Large intestine (tissue), 3 donors: ENCODE measurements at regions not wholly inside any gene's neighbourhood (a gene's known extent, or its start where the extent isn't known, plus 50 kb on each side); places are given as distances from the start of the nearest gene placed in this dataset.

ENCODE experiments used
- DNase-seq, 2 donors: peaks; one replicate each; pipeline versions ENCODE4 v3.0.0 to v3.0.0-alpha.2; 2013
- H3K27ac ChIP-seq: one replicate; pipeline ENCODE4 v1.5.1; 2013; ENCODE audit warnings: low read length
- H3K27me3 ChIP-seq: 2 replicates; pipeline ENCODE4 v1.6.1; 2013; ENCODE audit warnings: low read length; ENCODE audit not compliant: control insufficient read depth, insufficient read depth
- H3K36me3 ChIP-seq: 2 replicates; pipeline ENCODE4 v1.6.1; 2013; ENCODE audit warnings: low read length; ENCODE audit not compliant: control insufficient read depth, insufficient read depth
- H3K4me1 ChIP-seq: one replicate; pipeline ENCODE4 v1.6.1; 2013; ENCODE audit warnings: low read length; ENCODE audit not compliant: control insufficient read depth, insufficient read depth
- H3K4me3 ChIP-seq: one replicate; pipeline ENCODE4 v1.5.1; 2013; ENCODE audit warnings: low read length
- H3K9me3 ChIP-seq: one replicate; pipeline ENCODE4 v1.6.1; 2013; ENCODE audit warnings: mild to moderate bottlenecking, low read depth, low read length, moderate library complexity; ENCODE audit not compliant: control insufficient read depth
- WGBS: methylation state at CpG from one replicate; pipeline ENCODE4 v1.1.5; 2013; ENCODE audit warnings: low lambda C conversion rate; ENCODE audit not compliant: insufficient coverage; 5-methylcytosine and 5-hydroxymethylcytosine counted together

- H3K27me3 ChIP-seq = peaks cover 4% of the 10 kb centered on the region
- no peak overlapping the region for H3K4me3 ChIP-seq
- WGBS = no CpG with 5 or more reads among the region's 10 CpGs
- H3K27ac ChIP-seq = no peak overlapping the region
- no peaks in the 10 kb centered on the region for H3K9me3 ChIP-seq
- H3K4me1 ChIP-seq = no peaks in the 10 kb centered on the region
- DNase-seq = no peak
- H3K36me3 ChIP-seq = no peaks in the 10 kb centered on the region
These were observed 1336.4 kb downstream of the TBC1D22A start for GRCh38 chr22:48098921-48099245.

- Histone ChIP-seq H3K36me3 (no peaks in the 10 kb centered on the region), H3K4me1 (no peaks in the 10 kb centered on the region), H3K4me3 (no peak overlapping the region), H3K9me3 (no peaks in the 10 kb centered on the region), H3K27me3 (peaks cover 4% of the 10 kb centered on the region), H3K27ac (no peak overlapping the region)
- DNase-seq = no peak
- WGBS = 69% methylated on average over 3 of the region's 8 CpGs
These were observed 1335.9 kb downstream of the TBC1D22A start for GRCh38 chr22:48098243-48098920.

- no peaks in the 10 kb centered on the region for H3K36me3 ChIP-seq
- no peaks in the 10 kb centered on the region for H3K4me1 ChIP-seq
- H3K27me3 ChIP-seq = peaks cover 4% of the 10 kb centered on the region
- no peak overlapping the region for H3K4me3 ChIP-seq
- WGBS = no CpG with 5 or more reads among the region's 7 CpGs
- H3K27ac ChIP-seq = no peak overlapping the region
- no peak for DNase-seq
- no peaks in the 10 kb centered on the region for H3K9me3 ChIP-seq
These were observed 1335.3 kb downstream of the TBC1D22A start for GRCh38 chr22:48097723-48098122.

DNA sequence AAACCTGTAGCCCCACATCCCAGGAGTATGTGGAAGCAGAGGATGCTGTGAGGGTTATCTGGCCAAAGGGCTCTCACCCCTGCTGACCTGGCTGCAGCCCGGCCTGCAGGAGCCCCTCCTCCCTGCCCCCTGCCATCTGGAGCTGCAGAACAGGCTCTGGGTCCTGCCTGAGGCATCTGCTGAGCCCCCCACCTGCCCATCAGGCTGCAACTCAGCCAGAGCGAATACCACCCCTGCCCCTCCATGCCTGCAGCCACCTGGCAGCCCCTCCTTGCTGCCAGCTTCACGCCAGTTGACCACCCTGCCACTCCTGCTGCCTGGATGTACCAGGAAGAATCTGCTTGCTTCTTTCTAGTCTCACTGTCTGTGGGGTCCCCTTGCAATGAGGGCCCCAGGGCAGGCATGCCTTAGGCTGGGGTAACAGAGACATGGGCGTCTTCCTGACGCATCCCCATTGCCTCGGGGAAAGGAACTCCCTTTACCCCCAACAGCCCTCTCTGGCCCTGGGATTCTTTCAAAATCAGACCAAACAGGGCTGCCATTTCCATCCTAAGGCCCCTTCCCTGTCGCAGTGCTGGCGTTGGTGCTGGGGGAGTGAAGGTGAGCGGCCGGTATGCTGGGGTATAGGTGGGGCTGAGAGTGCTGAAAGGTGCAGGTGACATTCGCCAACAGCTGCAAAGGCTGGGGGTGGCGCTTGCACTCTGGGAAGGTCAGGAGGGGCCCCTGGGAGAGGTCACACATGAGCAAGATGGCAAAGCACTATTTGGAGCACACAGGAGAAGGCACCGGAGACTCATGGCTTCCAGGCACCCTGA lies 1334.6 kb downstream of the TBC1D22A start:
- Histone ChIP-seq H3K9me3 (no peaks in the 10 kb centered on the region), H3K27me3 (peaks cover 4% of the 10 kb centered on the region), H3K36me3 (no peaks in the 10 kb centered on the region), H3K4me3 (no peak overlapping the region), H3K4me1 (no peaks in the 10 kb centered on the region), H3K27ac (no peak overlapping the region)
- WGBS = no CpG with 5 or more reads among the region's 13 CpGs
- no peak for DNase-seq

DNA sequence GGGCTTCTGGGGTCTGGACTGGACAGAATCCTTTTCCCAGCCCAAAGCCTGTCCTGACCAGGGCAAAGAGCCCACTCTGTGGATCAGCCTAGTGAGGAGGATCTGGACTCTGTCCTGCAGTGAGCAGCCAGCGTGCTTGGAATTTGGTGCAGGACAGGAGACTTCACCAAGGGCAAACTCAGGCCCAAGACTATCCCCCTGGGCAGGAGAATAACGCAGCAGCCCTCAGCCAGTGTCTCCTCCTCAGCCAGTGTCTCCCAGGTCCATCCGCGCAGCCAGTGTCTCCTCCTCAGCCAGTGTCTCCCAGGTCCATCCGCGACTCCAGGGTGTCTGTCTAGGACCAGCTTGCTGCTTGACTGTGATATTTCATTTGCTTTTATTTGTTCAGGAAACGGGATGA lies 1334.0 kb downstream of the TBC1D22A start:
- no peaks in the 10 kb centered on the region for H3K4me1 ChIP-seq
- no peak for DNase-seq
- H3K36me3 ChIP-seq = no peaks in the 10 kb centered on the region
- no CpG with 5 or more reads among the region's 7 CpGs for WGBS
- H3K4me3 ChIP-seq = no peak overlapping the region
- H3K27me3 ChIP-seq = peaks cover 4% of the 10 kb centered on the region
- no peak overlapping the region for H3K27ac ChIP-seq
- H3K9me3 ChIP-seq = no peaks in the 10 kb centered on the region

DNA sequence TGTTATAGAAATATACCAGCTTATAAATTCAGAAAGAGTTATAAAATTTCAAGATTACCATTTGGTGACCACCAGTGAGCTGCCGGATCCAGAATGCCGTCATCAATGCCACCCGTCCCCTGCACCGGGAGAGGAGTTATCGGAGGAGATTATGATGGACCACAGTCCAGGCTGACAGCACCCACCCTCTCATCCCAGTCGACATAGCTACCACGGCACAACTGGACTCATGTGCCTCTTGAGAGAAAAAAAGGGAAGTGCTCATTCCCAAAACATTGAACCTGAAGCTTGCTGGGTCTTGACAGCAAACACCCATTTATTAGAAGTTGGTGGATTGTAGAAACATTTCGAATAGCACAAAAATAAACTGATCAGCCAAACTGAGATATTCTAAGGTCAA lies 1331.5 kb downstream of the TBC1D22A start:
- Histone ChIP-seq H3K27me3 (no peaks in the 10 kb centered on the region), H3K27ac (no peak overlapping the region), H3K36me3 (no peaks in the 10 kb centered on the region), H3K4me1 (no peaks in the 10 kb centered on the region), H3K4me3 (no peak overlapping the region), H3K9me3 (no peaks in the 10 kb centered on the region)
- no CpG with 5 or more reads among the region's 8 CpGs for WGBS
- no peak for DNase-seq

DNA sequence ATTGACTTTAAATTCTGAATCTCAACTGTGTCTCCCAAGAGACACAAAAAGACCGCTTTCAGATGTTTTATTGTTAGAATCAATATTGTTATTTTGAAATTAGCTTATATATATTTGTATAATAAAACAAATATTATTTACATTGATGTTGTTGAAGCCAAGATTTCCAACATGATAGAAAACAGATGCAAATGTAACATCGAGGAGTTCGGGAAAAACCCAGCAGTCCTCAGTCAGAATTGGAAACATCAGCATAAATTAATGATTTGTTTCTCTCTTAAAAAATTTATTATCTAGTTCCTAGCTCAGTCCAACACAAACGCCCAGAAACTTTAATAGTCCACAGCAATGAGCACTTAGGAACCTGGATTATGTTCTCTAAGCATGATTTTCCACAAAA lies 1330.4 kb downstream of the TBC1D22A start:
- no peaks in the 10 kb centered on the region for H3K9me3 ChIP-seq
- WGBS = 75% methylated on average over 4 of the region's 4 CpGs
- no peak overlapping the region for H3K27ac ChIP-seq
- no peak overlapping the region for H3K4me3 ChIP-seq
- DNase-seq = no peak
- H3K36me3 ChIP-seq = no peaks in the 10 kb centered on the region
- H3K4me1 ChIP-seq = no peaks in the 10 kb centered on the region
- no peaks in the 10 kb centered on the region for H3K27me3 ChIP-seq

DNA sequence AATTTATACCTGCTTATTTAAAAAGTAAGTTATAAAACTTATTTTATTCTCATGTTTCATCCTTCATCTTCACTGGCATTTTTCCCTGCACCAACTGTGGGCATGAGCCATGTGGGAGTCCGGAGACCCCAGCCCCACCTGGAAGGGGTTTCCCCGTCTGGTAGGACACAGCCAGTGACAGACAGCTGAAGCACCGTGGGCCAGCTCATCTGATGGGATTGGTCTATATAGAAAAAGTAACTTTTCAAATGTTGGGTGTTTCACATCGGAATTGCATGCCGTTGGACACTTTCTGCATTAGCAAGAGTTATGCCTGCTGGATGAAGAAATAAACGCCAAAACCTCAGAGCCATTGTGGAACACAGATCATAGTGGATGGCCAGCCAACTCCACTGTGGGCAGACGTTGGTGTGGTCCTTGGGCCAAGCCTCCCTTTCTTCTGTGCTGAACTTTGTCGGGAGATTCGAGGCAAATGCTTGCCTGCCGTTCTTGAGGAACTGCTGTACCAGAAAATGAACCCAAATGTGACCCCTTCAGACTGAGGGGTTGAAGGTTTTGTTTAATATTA lies 1329.3 kb downstream of the TBC1D22A start:
- no peaks in the 10 kb centered on the region for H3K27me3 ChIP-seq
- no peaks in the 10 kb centered on the region for H3K4me1 ChIP-seq
- no peaks in the 10 kb centered on the region for H3K36me3 ChIP-seq
- DNase-seq = no peak
- WGBS = 80% methylated on average over 2 of the region's 10 CpGs
- H3K4me3 ChIP-seq = no peak overlapping the region
- no peaks in the 10 kb centered on the region for H3K9me3 ChIP-seq
- H3K27ac ChIP-seq = no peak overlapping the region

GRCh38 chr22:48091060-48091650 lies 1328.7 kb downstream of the TBC1D22A start:
- Histone ChIP-seq H3K9me3 (no peaks in the 10 kb centered on the region), H3K4me3 (no peak overlapping the region), H3K36me3 (no peaks in the 10 kb centered on the region), H3K27me3 (no peaks in the 10 kb centered on the region), H3K27ac (no peak overlapping the region), H3K4me1 (no peaks in the 10 kb centered on the region)
- WGBS = 95% methylated on average over 3 of the region's 11 CpGs
- no peak for DNase-seq

- Histone ChIP-seq H3K9me3 (no peaks in the 10 kb centered on the region), H3K27ac (no peak overlapping the region), H3K36me3 (no peaks in the 10 kb centered on the region), H3K4me3 (no peak overlapping the region), H3K27me3 (no peaks in the 10 kb centered on the region), H3K4me1 (no peaks in the 10 kb centered on the region)
- no peak for DNase-seq
- no CpG with 5 or more reads among the region's 7 CpGs for WGBS
These were observed 1327.9 kb downstream of the TBC1D22A start for GRCh38 chr22:48090332-48090672.
